ENCODE measurements at regions not wholly inside any gene's neighbourhood (a gene's known extent, or its start where the extent isn't known, plus 50 kb on each side); places are given as distances from the start of the nearest gene placed in this dataset.

DNA sequence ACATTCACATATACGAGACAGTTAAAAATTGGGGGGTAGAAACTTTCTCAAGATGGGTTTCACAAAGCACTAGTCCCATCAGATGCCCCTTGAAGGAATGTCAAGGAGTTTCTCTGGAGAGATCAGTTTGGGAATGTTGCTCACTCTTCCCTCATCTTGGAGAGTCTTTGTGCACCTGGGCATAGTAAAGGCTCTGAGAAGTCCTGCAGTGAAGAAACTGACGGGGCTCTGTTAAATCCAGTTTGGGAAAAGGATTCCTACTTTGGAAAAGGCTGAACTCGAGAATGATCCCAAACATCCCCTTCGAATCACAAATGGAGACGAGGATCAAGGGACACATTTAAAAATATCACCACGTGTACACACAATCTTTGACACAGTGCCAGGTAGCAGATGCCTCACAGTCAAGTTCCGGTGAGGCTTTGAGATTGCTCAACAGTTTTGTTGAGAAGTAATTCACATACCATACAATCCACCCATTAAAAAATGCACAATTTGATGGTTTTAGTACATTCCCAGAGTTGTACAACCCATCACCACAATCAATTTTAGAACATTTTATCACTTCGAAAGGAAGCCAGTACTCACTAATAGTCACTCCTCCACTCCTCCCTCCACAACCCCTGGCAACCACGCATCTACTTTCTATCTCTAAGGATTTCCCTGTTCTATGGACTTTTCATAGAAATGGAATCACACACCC lies 203.4 kb upstream of the FOXF1 start:
- DNase-seq: no peak

- no peak for DNase-seq
Measured at GRCh38 chr16:86307514-86307903, 202.8 kb upstream of the FOXF1 start.

DNA sequence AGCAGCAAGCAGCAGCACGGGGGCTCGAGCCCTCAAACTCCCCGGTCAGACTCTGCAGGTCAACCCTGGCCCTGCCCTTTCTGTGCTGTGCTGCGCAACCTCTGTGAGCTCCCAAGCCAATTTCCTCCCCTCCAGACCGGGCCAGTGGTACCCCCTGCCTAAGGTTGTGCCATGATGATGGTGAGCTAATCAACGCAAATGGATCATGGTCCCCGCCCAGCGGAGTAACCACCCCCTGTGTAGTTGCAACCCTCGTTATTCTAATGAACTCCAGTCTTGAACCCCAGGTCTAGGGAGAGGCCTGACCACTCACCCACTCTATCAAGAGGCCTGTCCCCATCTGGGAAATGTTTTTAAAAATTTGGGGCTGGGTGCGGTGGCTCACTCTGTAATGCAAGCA lies 201.8 kb upstream of the FOXF1 start:
- no peak for DNase-seq

- no peak for DNase-seq
Measured at GRCh38 chr16:86313631-86314030, 196.7 kb upstream of the FOXF1 start.

- no peak for DNase-seq
Measured at GRCh38 chr16:86314402-86315025, 195.8 kb upstream of the FOXF1 start.

DNA sequence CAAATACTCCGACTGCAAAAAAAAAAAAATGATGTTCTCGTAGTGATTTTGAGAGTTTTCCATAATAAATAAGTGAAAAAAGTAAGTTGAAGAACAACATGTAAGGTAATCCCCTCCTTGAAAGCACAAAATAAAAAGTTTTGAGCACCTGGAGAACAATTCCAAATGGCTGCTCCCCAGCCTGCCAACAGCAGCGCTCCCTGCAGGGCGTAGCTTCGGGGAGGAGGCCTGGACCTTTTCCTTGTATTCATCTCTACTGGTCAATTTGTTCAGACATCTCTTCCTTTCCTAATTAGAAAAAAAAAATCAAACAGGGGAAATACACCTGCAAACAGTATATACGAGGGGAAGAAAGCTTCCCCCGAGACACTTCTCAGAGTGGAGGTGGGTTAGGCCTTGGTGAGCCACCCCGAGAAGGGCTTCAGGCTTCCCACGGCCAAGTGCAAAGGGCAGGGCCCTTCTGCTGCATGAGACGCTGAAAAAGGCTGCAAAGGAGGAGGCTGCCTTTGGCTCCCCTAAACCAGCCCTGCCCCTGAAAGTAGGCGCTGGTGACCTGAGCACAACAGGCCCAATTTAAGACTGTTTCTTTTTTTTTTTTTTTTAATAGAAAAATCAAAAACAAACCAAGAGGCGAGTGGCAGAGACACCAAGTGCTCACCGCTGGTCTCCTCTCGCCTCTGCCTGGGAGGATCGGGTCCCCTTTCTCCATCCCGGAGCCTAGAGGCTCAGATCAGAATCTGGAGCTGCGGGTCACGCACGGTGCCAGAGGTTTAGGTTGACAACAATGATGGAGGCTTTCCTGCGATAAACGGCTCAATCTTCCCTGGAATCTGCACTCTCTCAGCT lies 193.1 kb upstream of the FOXF1 start:
- no peak for DNase-seq

DNA sequence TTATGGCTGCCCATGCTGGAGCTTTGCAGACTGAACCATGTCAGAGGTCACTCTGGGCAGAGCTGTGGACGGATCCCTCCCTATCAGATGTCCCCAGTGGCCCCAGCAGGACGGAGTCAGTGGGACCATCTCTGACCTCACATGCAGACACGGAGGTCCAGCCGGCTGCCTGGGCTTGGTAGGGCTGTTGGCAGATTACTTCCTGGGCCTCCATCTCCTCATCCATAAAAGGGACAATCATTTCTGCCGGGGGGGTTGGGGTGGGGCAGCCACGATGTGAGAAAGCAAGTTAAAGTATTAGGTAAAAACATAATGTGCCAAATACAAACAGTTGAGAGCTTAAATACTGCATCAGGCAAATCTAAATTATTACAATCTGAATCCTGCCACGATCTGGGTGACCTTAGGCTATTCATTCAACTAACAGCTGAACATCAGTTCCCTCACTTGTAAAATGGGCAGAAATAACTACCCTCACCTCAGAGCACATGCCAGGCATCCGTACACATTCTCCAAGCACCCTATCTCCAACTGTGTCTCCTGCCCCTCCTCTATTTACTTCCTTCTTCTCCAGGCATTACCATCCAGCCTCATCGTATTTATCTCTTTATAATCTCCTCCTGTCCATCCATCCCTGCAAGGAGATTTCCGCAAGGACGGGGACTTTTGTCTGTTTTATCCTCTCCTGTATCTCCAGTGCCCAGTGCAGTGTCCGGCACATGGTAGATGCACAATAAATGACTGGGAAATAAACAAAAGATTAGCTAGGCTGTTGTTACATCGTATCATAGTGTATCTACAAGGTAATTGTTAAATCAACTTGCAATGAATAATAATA lies 192.3 kb upstream of the FOXF1 start:
- no peak for DNase-seq

DNA sequence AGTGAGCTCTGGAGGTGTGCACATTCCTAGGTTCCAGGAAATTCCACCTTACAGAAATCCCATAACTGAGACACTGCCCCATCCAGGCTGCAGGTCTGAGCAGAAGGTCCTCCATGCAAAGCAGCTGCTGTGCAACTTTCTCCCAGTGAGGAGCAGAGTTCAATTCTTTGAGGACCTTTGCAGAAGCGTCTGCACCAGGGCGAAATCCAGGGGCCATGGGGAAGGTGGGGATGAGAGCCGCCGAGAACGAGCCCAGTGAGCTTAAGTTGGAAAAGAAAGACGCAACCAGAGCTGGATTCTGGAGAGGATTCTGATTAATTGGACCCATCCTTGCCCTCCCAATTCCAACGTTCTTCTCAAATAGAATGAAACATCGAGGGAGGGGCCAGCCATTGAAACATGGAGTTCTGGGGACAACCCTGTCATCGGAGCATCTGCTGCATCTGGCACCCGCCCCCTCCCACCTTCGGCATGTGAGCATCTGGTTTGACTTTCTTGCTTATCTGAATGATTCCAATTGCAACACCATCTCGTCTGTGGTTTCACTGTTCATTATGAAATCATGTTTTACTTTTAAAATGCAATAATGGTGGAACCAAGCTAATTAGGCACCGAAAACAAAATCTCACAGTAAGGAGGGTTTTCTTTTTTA lies 190.6 kb upstream of the FOXF1 start:
- DNase-seq: no peak

- no peak for DNase-seq
Measured at GRCh38 chr16:86320237-86320595, 190.1 kb upstream of the FOXF1 start.

DNA sequence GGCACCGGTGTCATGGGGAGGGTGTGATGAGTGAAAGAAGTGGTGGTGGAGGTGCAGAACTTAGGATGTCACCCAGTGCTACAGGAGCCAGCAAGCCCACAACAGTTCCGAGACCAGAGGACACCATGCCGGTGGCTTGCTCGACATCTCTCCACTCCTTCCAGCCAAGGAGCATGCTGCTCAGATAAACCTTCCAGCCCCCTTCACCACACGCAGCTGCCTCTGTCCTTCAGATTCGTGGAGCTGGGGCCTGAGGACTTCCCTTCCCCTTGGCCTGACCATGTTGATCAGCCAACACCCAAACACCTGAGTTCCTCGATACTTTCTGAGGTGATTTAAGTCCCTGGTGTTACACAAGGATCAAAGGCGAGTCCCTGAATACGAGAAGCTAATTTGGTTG lies 188.8 kb upstream of the FOXF1 start:
- DNase-seq: no peak

DNA sequence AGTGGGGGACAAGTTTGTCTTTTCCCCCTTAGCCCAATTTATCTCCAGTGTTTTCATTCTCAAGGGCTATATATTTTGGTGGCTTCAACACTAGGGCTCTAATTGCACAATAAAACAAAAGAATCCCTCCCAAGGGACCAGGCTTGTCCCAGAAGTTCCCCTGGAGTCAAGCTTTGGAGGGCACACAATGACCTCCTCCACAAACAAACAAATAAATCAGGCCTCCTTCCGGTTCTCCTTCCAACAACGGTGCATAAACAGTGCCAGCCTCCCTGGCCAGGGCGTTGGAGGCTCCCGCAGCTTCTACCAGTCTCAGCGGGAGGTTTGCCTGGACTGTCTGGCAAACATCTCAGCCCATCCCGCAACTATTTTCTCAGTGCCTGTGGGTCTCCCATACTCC lies 188.0 kb upstream of the FOXF1 start:
- no peak for DNase-seq

- no peak for DNase-seq
Measured at GRCh38 chr16:86322806-86323205, 187.5 kb upstream of the FOXF1 start.

- no peak for DNase-seq
Measured at GRCh38 chr16:86324320-86324719, 186.0 kb upstream of the FOXF1 start.

DNA sequence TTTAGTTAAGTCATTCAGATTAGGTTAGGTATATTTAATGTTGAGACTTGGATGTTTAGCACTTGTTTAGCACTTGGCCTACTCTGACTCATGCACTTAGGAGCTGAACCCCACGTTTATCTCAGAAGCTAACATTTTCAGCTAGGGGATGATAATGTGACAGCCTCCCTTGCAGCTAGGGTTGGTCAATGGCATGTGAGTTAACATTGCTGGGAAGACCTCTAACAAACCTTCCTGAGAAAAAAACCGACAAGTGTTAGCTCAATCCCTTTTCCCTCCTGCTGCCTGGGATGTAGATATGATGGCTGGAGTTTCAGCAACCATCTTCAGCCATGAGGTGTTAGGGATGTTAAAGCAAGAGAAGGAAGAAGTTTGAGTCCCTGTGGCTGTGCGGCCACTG lies 185.0 kb upstream of the FOXF1 start:
- no peak for DNase-seq

DNA sequence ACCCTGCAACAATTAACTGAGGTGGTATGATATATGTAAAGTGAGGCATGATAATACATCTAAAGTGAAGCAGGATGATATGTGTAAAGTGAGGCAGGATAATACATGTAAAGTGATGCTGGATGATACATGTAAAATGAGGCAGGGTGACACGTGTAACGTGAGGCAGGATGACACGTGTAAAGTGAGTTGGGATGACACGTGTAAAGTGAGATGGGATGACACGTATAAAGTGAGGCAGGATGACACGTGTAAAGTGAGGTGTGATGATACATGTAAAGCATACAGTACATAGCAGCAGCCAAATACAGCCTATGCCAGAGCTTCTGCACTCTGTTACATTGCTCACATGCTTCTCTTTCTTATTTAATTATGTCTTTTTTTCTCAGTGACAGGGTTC lies 184.4 kb upstream of the FOXF1 start:
- no peak for DNase-seq

DNA sequence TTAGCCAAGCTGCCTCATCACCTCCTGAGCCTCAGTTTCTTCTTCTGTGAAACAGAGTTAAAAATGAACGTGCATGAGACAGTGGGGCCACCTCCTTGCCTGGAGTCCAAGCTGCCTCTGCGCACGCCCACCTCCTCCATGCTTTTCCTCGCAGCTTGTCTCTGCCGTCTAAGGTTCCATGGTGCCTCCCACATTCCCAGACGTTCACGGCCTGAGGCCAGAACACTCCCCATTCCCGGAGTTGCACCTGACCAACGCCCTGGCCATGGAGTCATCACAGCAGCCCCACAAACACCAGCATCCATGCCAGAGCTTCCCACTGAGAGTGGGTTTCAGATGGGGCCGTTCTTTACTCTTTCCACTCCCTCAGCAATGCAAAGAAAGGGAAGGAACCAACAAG lies 183.0 kb upstream of the FOXF1 start:
- no peak for DNase-seq

GRCh38 chr16:86330906-86331305 lies 179.4 kb upstream of the FOXF1 start:
- DNase-seq: no peak

- DNase-seq: no peak
Measured at GRCh38 chr16:86334079-86334635, 176.2 kb upstream of the FOXF1 start.

DNA sequence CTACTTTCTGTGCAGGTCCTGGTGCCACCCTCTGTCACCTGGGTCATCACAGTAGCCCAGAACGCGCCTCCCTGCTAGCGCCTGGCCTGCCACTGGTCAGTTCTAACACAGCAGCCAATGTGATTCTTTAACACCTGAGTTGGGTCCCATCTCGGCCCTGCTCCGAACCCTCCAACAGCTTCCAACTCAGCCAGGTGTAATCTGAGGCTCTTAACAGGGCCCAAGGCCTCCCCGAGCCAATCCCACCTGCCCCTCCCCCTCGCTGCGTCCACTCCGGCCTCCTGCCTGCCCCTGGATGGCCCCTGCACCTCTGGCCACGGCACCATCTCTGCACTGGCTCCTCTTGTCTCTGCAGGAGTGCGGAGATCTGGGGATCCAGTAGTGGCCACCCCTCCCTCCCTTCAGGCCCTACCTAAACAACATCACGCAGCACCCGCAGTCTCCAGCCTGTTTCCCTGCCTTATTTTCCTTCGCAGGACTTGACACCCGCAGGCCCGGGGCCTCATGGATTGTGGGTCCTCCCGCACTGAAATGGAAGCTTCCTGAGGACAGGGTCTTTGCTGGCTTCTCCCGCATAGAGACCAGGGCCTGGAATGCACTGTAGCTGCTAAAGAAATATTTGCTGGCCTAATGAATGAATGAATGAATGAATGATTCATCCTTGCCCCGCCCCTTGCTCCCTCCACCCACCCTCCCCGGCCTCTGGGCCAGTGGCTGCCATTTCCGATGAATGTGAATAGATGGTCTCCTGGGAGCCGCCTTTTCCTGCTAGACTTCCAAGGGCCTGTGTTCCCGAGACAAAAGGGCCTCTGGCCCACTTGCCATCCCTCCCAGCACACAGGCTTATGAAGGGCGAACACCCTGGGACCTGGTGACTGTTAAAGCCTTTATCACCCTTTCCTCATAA lies 174.8 kb upstream of the FOXF1 start:
- no peak for DNase-seq

- DNase-seq: no peak
Measured at GRCh38 chr16:86337138-86337537, 173.2 kb upstream of the FOXF1 start.
